A673 (cell line): ENCODE measurements at regions not wholly inside any gene's neighbourhood (a gene's known extent, or its start where the extent isn't known, plus 50 kb on each side); places are given as distances from the start of the nearest gene placed in this dataset.
A peak's percentile ranks its signal among the peaks of the same experiment; 100 is the strongest.

Source experiments
- BruUV-seq: library from RNA; stranded (reverse); fragments of 400-500 nt; replicated peaks from 2 replicates; lab custom pipeline; 2021; lab: Mats Ljungman, UMichigan
- CTCF ChIA-PET: fragments of 300-600 bp; sonication (Branson Sonifier 250); formaldehyde crosslinking; loops from one replicate; lab custom pipeline; 2022; ENCODE audit warnings: antibody characterized with exemption; lab: Charles Lee
- POLR2A ChIA-PET: fragments of 300-600 bp; sonication (Branson Sonifier 250); formaldehyde crosslinking; loops from one replicate; lab custom pipeline; 2022; ENCODE audit warnings: antibody characterized with exemption; ENCODE audit not compliant: low non-redundant PET; lab: Charles Lee
- DNase-seq: peaks from one replicate; pipeline ENCODE4 v3.0.0-alpha.2; 2015; ENCODE audit warnings: low spot score
- H3K27ac ChIP-seq: fragments of 200-600 bp; sonication (generic); 2 replicates; pipeline ENCODE4 v1.5.1; 2016; ENCODE audit warnings: mixed run types, low read depth, mild to moderate bottlenecking, mixed read lengths, antibody characterized with exemption, low read length; ENCODE audit not compliant: poor library complexity, severe bottlenecking
- H3K27me3 ChIP-seq: fragments of 200-600 bp; sonication (generic); replicated peaks from 2 replicates; pipeline ENCODE4 v1.6.1; 2017; ENCODE audit warnings: mixed run types, low read depth, mild to moderate bottlenecking, mixed read lengths, antibody characterized with exemption, low read length; ENCODE audit not compliant: insufficient read depth, poor library complexity
- H3K36me3 ChIP-seq: fragments of 200-600 bp; sonication (generic); 2 replicates; pipeline ENCODE4 v1.6.1; 2016; ENCODE audit warnings: mixed run types, mild to moderate bottlenecking, mixed read lengths, antibody characterized with exemption, low read length; ENCODE audit not compliant: insufficient read depth, poor library complexity, severe bottlenecking
- H3K4me1 ChIP-seq: fragments of 200-600 bp; sonication (generic); 2 replicates; pipeline ENCODE4 v1.6.1; 2017; ENCODE audit warnings: mixed run types, mild to moderate bottlenecking, mixed read lengths, antibody characterized with exemption, low read length; ENCODE audit not compliant: insufficient read depth, poor library complexity, severe bottlenecking
- H3K4me3 ChIP-seq: fragments of 200-600 bp; sonication (generic); 2 replicates; pipeline ENCODE4 v1.5.1; 2016; ENCODE audit warnings: low read depth, mixed run types, mild to moderate bottlenecking, mixed read lengths, low read length; ENCODE audit not compliant: poor library complexity, severe bottlenecking
- H3K9me3 ChIP-seq: fragments of 200-600 bp; sonication (generic); 2 replicates; pipeline ENCODE4 v1.6.1; 2016; ENCODE audit warnings: mixed run types, low read depth, mild to moderate bottlenecking, mixed read lengths, antibody characterized with exemption, low read length; ENCODE audit not compliant: poor library complexity, severe bottlenecking
- CTCF ChIP-seq: fragments of 300-800, 200-600 bp; sonication (generic); conservative IDR thresholded peaks from 2 replicates; pipeline ENCODE4 v1.5.1; 2017; ENCODE audit warnings: low read depth, mild to moderate bottlenecking, antibody characterized with exemption, low read length, moderate library complexity, mixed read lengths
- EZH2 ChIP-seq: fragments of 200-600 bp; sonication (generic); IDR thresholded peaks from 2 replicates; pipeline ENCODE4 v1.6.1; 2017; ENCODE audit warnings: borderline replicate concordance, low read depth, mild to moderate bottlenecking, mixed read lengths, antibody characterized with exemption, low read length; ENCODE audit not compliant: poor library complexity, severe bottlenecking
- intact Hi-C: fragments of 100-400 bp; cut with micrococcal nuclease; formaldehyde crosslinking; loops from one replicate; pipeline ENCODE4 v1.10.0; 2022; ENCODE audit not compliant: unreplicated experiment

GRCh38 chr3:34878488-34878887 lies 760.8 kb upstream of the ARPP21 start:
- H3K27me3 ChIP-seq = no peaks in the 10 kb centered on the region
- peaks cover 32% of the 10 kb centered on the region for H3K4me1 ChIP-seq
- no peak for DNase-seq
- H3K9me3 ChIP-seq = no peaks in the 10 kb centered on the region
- H3K36me3 ChIP-seq = no peaks in the 10 kb centered on the region
- POLR2A ChIA-PET = no interaction called here
- BruUV-seq = no TSS peak
- intact Hi-C loops = no loop called here
- no peak for TF ChIP-seq CTCF
- no peak for TF ChIP-seq EZH2
- H3K4me3 ChIP-seq = no peak overlapping the region
- CTCF ChIA-PET = no interaction called here
- no peak overlapping the region for H3K27ac ChIP-seq

GRCh38 chr3:34881026-34881425 lies 758.3 kb upstream of the ARPP21 start:
- H3K4me3 ChIP-seq = no peak overlapping the region
- intact Hi-C loops = loop anchor here (2.0 to 10.0 kb wide), 5 partner anchors 114 to 1066 kb away; no protein-coding TSS in a partner anchor
- ChIA-PET POLR2A (no interaction called here), CTCF (no interaction called here)
- no peaks in the 10 kb centered on the region for H3K27me3 ChIP-seq
- H3K4me1 ChIP-seq = peaks cover 41% of the 10 kb centered on the region
- H3K27ac ChIP-seq = no peak overlapping the region
- no TSS peak for BruUV-seq
- TF ChIP-seq EZH2 = no peak
- TF ChIP-seq CTCF = no peak
- DNase-seq = no peak
- no peaks in the 10 kb centered on the region for H3K36me3 ChIP-seq
- H3K9me3 ChIP-seq = no peaks in the 10 kb centered on the region

GRCh38 chr3:34882764-34883163 lies 756.6 kb upstream of the ARPP21 start:
- no peaks in the 10 kb centered on the region for H3K36me3 ChIP-seq
- no TSS peak for BruUV-seq
- intact Hi-C loops = loop anchor here (5.0 to 10.0 kb wide), 4 partner anchors 112 to 1065 kb away; no protein-coding TSS in a partner anchor
- ChIA-PET POLR2A (no interaction called here), CTCF (interaction anchor here (0.6 to 1.0 kb wide), 3 partner anchors 39 to 1026 kb away, joined by 3 to 6 read pairs (median 5); no protein-coding TSS in a partner anchor)
- TF ChIP-seq CTCF (peak; percentile 82), EZH2 (no peak)
- peak overlapping the region; percentile 6 for H3K27ac ChIP-seq
- DNase-seq = peak; percentile 80
- no peak overlapping the region for H3K4me3 ChIP-seq
- H3K4me1 ChIP-seq = peaks cover 41% of the 10 kb centered on the region
- H3K9me3 ChIP-seq = no peaks in the 10 kb centered on the region
- no peaks in the 10 kb centered on the region for H3K27me3 ChIP-seq
